Ovary (tissue), 7 donors: ENCODE measurements at regions not wholly inside any gene's neighbourhood (a gene's known extent, or its start where the extent isn't known, plus 50 kb on each side); places are given as distances from the start of the nearest gene placed in this dataset.

Experiments
- DNase-seq, 5 donors: peaks; one replicate each; pipeline ENCODE4 v3.0.0-alpha.2; 2019 to 2020
- H3K27ac ChIP-seq, 2 donors: fragments of 200-600 bp; one replicate each; pipeline versions ENCODE4 v1.5.1 to v1.8.0; 2019 to 2022
- H3K27me3 ChIP-seq: fragments of 200-600 bp; one replicate; pipeline ENCODE4 v1.8.0; 2022
- H3K36me3 ChIP-seq: fragments of 200-600 bp; sonication (generic); one replicate; pipeline ENCODE4 v1.5.1; 2019
- H3K4me1 ChIP-seq: one replicate; pipeline ENCODE4 v1.8.1; 2013; ENCODE audit warnings: mild to moderate bottlenecking, moderate library complexity; ENCODE audit not compliant: insufficient read depth
- H3K4me3 ChIP-seq: fragments of 200-600 bp; sonication (generic); one replicate; pipeline ENCODE4 v1.5.1; 2017
- H3K9me3 ChIP-seq, 2 donors: fragments of 200-600 bp in 1 of 2; sonication (generic) in 1 of 2; one replicate each; pipeline versions ENCODE4 v1.5.1 to v1.8.1; 2013 to 2019; ENCODE audit warnings: mild to moderate bottlenecking in 1 of 2, moderate library complexity in 1 of 2
- EP300 ChIP-seq: sonication (generic); formaldehyde crosslinking; IDR thresholded peaks from one replicate; pipeline ENCODE4 v1.6.1; 2017; ENCODE audit warnings: antibody characterized with exemption
- POLR2A ChIP-seq: fragments of 450-650 bp; IDR thresholded peaks from one replicate; pipeline ENCODE4 v1.6.1; 2017; ENCODE audit warnings: antibody characterized with exemption, mild to moderate bottlenecking, moderate library complexity
- WGBS, 3 donors: extraction: QIAGEN DNeasy Blood & Tissue Kit in 1 of 3; methylation state at CpG; one replicate each; pipeline versions ENCODE4 v1.1.5 to v1.1.7; 2013 to 2017; 5-methylcytosine and 5-hydroxymethylcytosine counted together
- intact Hi-C, 4 donors: fragments of 100-400 bp; cut with DNase I; formaldehyde crosslinking; loops; one replicate each; pipeline versions ENCODE4 v1.11.0 to v1.15.1; 2022 to 2023
- TF ChIP-seq, protein P1 (sequence below), 3 donors: fragments of 450-650 bp in 2 of 3; fragments of 200-600 bp in 1 of 3; IDR thresholded peaks; one replicate each; pipeline versions ENCODE4 v1.5.1 to v1.8.0; 2016 to 2022; ENCODE audit warnings: antibody characterized with exemption in 3 of 3, mild to moderate bottlenecking in 1 of 3
- donor health status: DM: no; HTN: no; CAD: no; lungs with moderate emphysema.
- donor health status: DM: no; HTN: no; CAD: no.
- donor health status: Bipolar disorder and iron deficiency.
- donor health status: DM: no; HTN: no; CAD: no.
- donor health status: DM: yes; HTN: yes; CAD: no.

DNA sequence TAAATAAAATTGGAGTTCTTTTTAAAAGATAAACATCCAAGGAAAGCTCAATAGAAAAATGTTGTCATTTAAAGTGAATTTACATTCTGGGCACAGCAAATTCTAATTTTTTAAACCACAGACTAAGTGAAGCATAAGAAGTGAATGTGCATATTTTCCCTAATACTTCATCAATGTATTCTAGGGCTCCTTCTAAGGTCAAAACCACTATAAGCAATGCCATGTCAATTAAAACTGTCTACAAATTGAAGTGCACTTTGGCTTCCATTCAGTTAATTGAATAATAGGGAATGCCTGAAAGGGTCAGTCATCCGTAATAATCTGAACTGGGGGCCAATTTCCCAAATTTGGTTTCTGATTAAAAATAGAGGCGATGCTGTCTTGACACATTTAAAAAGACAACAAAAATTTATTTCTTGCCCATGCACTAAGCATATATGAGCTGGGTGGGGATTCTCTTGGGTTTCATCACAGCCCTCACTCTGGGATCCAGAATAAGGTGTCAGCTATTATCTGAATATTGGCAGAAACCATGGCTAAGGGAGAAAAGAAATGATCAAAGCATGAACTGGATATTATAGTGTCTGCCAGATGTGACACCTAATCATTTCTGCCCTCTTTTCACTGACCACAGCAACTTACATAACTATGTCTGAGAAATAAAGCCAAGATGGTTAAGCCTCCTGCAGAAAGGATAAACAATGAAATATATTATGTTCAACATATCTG, 660.6 kb upstream of the B3GALT2 start:
- H3K27me3 ChIP-seq, result no peaks in the 10 kb centered on the region
- TF ChIP-seq POLR2A, result no peak
- TF ChIP-seq, protein P1, sequence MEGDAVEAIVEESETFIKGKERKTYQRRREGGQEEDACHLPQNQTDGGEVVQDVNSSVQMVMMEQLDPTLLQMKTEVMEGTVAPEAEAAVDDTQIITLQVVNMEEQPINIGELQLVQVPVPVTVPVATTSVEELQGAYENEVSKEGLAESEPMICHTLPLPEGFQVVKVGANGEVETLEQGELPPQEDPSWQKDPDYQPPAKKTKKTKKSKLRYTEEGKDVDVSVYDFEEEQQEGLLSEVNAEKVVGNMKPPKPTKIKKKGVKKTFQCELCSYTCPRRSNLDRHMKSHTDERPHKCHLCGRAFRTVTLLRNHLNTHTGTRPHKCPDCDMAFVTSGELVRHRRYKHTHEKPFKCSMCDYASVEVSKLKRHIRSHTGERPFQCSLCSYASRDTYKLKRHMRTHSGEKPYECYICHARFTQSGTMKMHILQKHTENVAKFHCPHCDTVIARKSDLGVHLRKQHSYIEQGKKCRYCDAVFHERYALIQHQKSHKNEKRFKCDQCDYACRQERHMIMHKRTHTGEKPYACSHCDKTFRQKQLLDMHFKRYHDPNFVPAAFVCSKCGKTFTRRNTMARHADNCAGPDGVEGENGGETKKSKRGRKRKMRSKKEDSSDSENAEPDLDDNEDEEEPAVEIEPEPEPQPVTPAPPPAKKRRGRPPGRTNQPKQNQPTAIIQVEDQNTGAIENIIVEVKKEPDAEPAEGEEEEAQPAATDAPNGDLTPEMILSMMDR (IDR thresholded peaks at IDR 0.05), result no peak
- TF ChIP-seq EP300, result no peak
- 85 to 95% (median 89%) methylated on average over 2 of the region's 2 CpGs for WGBS, 3 donors
- no peak overlapping the region for H3K27ac ChIP-seq
- H3K4me3 ChIP-seq, result no peak overlapping the region
- no peaks in the 10 kb centered on the region for H3K36me3 ChIP-seq
- intact Hi-C loops, result no loop called here
- H3K9me3 ChIP-seq, result no peaks in the 10 kb centered on the region
- peaks cover 1% of the 10 kb centered on the region for H3K4me1 ChIP-seq
- DNase-seq, result no peak

DNA sequence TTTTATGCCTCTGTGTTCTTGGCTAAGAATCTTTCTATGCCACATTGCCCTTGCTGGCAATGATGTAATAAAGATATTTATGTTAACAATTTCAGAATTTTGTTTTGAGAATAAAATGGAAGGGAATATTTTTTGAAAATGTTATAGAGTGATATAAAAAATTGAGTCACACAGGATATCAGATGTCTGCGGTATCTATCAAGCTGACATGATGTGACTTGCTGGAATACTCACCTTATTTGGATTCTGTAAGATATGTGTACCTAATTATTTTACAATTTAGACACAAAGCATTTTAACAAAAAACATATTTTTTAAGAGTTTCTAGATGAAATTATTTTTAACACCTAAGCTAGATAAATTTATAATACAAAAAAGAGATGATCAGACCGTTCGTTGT, 660.0 kb upstream of the B3GALT2 start:
- DNase-seq, result no peak
- intact Hi-C loops, result no loop called here
- WGBS, 3 donors, result 81 to 96% (median 92%) methylated on average over 3 of the region's 3 CpGs

GRCh38 chr1:193841857-193842256, 655.4 kb upstream of the B3GALT2 start:
- TF ChIP-seq POLR2A (no peak), EP300 (no peak)
- H3K4me3 ChIP-seq, result no peak overlapping the region
- no peaks in the 10 kb centered on the region for H3K36me3 ChIP-seq
- H3K9me3 ChIP-seq, result no peaks in the 10 kb centered on the region
- no peaks in the 10 kb centered on the region for H3K27me3 ChIP-seq
- no peak for DNase-seq
- WGBS, 3 donors, result 45 to 94% (median 77%) methylated on average over 1 to 2 of the region's 2 CpGs
- intact Hi-C loops, result no loop called here
- no peak overlapping the region for H3K27ac ChIP-seq
- no peaks in the 10 kb centered on the region for H3K4me1 ChIP-seq

More for the DNA sequence above, 660.0 kb upstream of the B3GALT2 start:
- Histone ChIP-seq H3K9me3 (no peaks in the 10 kb centered on the region), H3K4me1 (peaks cover 1% of the 10 kb centered on the region), H3K4me3 (no peak overlapping the region), H3K36me3 (no peaks in the 10 kb centered on the region), H3K27ac (no peak overlapping the region), H3K27me3 (no peaks in the 10 kb centered on the region)
- TF ChIP-seq EP300, result no peak
- TF ChIP-seq POLR2A, result no peak
- TF ChIP-seq, protein P1 (IDR thresholded peaks at IDR 0.05), result no peak

- Histone ChIP-seq H3K4me1 (no peaks in the 10 kb centered on the region), H3K4me3 (no peak overlapping the region), H3K36me3 (no peaks in the 10 kb centered on the region), H3K27me3 (no peaks in the 10 kb centered on the region), H3K27ac (no peak overlapping the region), H3K9me3 (no peaks in the 10 kb centered on the region)
- no peak for DNase-seq
- no peak for TF ChIP-seq EP300
- 88 to 95% (median 94%) methylated on average over 1 of the region's 1 CpG for WGBS, 3 donors
- intact Hi-C loops, result no loop called here
Observed at GRCh38 chr1:193831465-193831864, 645.1 kb upstream of the B3GALT2 start.

DNA sequence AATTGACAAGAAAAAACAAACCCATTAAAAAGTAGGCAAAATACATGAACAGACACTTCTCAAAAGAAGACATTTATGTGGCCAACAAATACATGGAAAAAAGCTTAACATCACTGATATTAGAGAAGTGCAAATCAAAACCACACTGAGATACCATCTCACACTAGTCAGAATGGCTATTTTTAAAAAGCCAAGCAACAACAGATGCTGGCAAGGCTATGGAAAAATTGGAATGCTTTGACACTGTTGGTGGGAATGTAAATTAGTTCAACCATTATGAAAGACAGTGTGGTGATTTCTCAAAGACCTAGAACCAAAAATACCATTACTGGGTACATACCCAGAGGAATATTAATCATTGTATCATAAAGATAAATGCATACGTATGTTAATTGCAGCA, 641.1 kb upstream of the B3GALT2 start:
- no peak for TF ChIP-seq EP300
- no peak for TF ChIP-seq POLR2A
- TF ChIP-seq, protein P1 (IDR thresholded peaks at IDR 0.05), result no peak
- no peak overlapping the region for H3K4me3 ChIP-seq
- DNase-seq, result no peak
- 87 to 98% (median 93%) methylated on average over 1 of the region's 1 CpG for WGBS, 3 donors
- no peaks in the 10 kb centered on the region for H3K27me3 ChIP-seq
- no peak overlapping the region for H3K27ac ChIP-seq
- H3K36me3 ChIP-seq, result no peaks in the 10 kb centered on the region
- H3K9me3 ChIP-seq, result no peaks in the 10 kb centered on the region
- no peaks in the 10 kb centered on the region for H3K4me1 ChIP-seq
- intact Hi-C loops, result no loop called here
